ENCODE measurements at regions not wholly inside any gene's neighbourhood (a gene's known extent, or its start where the extent isn't known, plus 50 kb on each side); places are given as distances from the start of the nearest gene placed in this dataset.

DNA sequence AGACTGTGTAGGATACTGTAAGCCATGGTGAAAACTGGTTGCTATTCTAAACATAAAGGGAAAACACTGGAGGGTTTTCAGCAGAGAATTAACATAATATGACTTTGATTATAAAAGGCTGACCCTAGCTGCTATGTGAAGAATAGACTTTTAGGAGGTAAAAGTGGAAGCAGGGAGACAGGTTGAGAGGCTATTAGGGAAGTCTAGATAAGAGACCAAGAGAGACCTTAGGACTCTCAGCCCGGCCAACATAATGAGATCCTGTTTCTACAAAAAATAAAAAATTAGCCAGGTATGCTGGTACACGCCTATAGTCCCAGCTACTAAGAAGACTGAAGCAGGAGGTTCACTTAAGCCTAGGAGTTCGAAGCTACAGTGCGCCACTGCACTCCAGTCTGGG, 393.2 kb upstream of the PMFBP1 start:
- WGBS (ENCODE audit: insufficient coverage) = 98% methylated on average over 3 of the region's 4 CpGs
- TF ChIP-seq, protein P1, sequence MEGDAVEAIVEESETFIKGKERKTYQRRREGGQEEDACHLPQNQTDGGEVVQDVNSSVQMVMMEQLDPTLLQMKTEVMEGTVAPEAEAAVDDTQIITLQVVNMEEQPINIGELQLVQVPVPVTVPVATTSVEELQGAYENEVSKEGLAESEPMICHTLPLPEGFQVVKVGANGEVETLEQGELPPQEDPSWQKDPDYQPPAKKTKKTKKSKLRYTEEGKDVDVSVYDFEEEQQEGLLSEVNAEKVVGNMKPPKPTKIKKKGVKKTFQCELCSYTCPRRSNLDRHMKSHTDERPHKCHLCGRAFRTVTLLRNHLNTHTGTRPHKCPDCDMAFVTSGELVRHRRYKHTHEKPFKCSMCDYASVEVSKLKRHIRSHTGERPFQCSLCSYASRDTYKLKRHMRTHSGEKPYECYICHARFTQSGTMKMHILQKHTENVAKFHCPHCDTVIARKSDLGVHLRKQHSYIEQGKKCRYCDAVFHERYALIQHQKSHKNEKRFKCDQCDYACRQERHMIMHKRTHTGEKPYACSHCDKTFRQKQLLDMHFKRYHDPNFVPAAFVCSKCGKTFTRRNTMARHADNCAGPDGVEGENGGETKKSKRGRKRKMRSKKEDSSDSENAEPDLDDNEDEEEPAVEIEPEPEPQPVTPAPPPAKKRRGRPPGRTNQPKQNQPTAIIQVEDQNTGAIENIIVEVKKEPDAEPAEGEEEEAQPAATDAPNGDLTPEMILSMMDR (IDR thresholded peaks at IDR 0.05) = no peak
- H3K27me3 ChIP-seq (ENCODE audit: control insufficient read depth, insufficient read depth, low read length) = no peaks in the 10 kb centered on the region
- no peak overlapping the region for H3K4me3 ChIP-seq (ENCODE audit: low read length)
- Mint-ChIP-seq H3K27ac (no peak overlapping the region), H3K9me3 (no peaks in the 10 kb centered on the region), H3K36me3 (no peaks in the 10 kb centered on the region), H3K27me3 (ENCODE audit: low read depth in 2 of 2) (no peaks in the 10 kb centered on the region), H3K4me3 (no peak overlapping the region), H3K4me1 (no peaks in the 10 kb centered on the region)
- H3K36me3 ChIP-seq (ENCODE audit: control insufficient read depth, insufficient read depth, low read length) = no peaks in the 10 kb centered on the region
- H3K27ac ChIP-seq (ENCODE audit: low read length) = no peak overlapping the region
- no peaks in the 10 kb centered on the region for H3K9me3 ChIP-seq (ENCODE audit: control insufficient read depth, insufficient read depth, low read length)
- H3K4me1 ChIP-seq (ENCODE audit: control insufficient read depth, insufficient read depth, low read length) = no peaks in the 10 kb centered on the region
- intact Hi-C loops (cut with micrococcal nuclease) = no loop called here
- DNase-seq = no peak
- ATAC-seq = no peak

DNA sequence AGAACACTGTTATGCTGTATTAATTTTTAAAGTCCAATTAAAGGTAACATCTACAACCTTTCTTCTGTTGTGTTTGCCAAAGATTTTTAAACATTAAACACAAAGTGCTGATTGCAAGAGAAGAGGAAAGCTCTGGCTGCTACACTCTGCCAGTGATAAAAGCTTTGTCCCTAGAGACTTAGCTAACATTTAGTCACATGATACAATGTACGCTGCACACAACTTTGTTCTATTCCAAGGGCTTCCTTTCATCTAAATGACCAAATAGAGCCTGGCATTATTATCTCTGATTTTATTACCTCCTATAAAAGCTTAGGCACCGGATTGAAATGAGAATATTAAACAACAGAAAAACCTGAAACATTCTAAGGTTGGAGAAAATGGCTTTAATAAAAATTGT, 388.7 kb upstream of the PMFBP1 start:
- Mint-ChIP-seq H3K9me3 (no peaks in the 10 kb centered on the region), H3K36me3 (no peaks in the 10 kb centered on the region), H3K27ac (no peak overlapping the region), H3K4me1 (no peaks in the 10 kb centered on the region), H3K27me3 (ENCODE audit: low read depth in 2 of 2) (no peaks in the 10 kb centered on the region), H3K4me3 (no peak overlapping the region)
- Histone ChIP-seq H3K36me3 (ENCODE audit: control insufficient read depth, insufficient read depth, low read length) (no peaks in the 10 kb centered on the region), H3K27ac (ENCODE audit: low read length) (no peak overlapping the region), H3K4me3 (ENCODE audit: low read length) (no peak overlapping the region), H3K9me3 (ENCODE audit: control insufficient read depth, insufficient read depth, low read length) (no peaks in the 10 kb centered on the region), H3K27me3 (ENCODE audit: control insufficient read depth, insufficient read depth, low read length) (no peaks in the 10 kb centered on the region), H3K4me1 (ENCODE audit: control insufficient read depth, insufficient read depth, low read length) (no peaks in the 10 kb centered on the region)
- intact Hi-C loops (cut with micrococcal nuclease) = no loop called here
- ATAC-seq = no peak
- DNase-seq = no peak
- TF ChIP-seq, protein P1 (IDR thresholded peaks at IDR 0.05) = no peak
- 71% methylated on average over 1 of the region's 2 CpGs for WGBS (ENCODE audit: insufficient coverage)

GRCh38 chr16:72558501-72558900, 386.5 kb upstream of the PMFBP1 start:
- H3K4me3 Mint-ChIP-seq = no peak overlapping the region
- DNase-seq (no peak), ATAC-seq (no peak)
- 95% methylated on average over 5 of the region's 5 CpGs for WGBS (ENCODE audit: insufficient coverage)
- Histone ChIP-seq H3K4me1 (ENCODE audit: control insufficient read depth, insufficient read depth, low read length) (no peaks in the 10 kb centered on the region), H3K9me3 (ENCODE audit: control insufficient read depth, insufficient read depth, low read length) (no peaks in the 10 kb centered on the region), H3K36me3 (ENCODE audit: control insufficient read depth, insufficient read depth, low read length) (no peaks in the 10 kb centered on the region), H3K27me3 (ENCODE audit: control insufficient read depth, insufficient read depth, low read length) (no peaks in the 10 kb centered on the region), H3K4me3 (ENCODE audit: low read length) (no peak overlapping the region), H3K27ac (ENCODE audit: low read length) (no peak overlapping the region)
- no peaks in the 10 kb centered on the region for H3K4me1 Mint-ChIP-seq
- TF ChIP-seq, protein P1 (IDR thresholded peaks at IDR 0.05) = no peak
- intact Hi-C loops (cut with micrococcal nuclease) = no loop called here
- H3K27ac Mint-ChIP-seq = no peak overlapping the region
- H3K9me3 Mint-ChIP-seq = no peaks in the 10 kb centered on the region
- H3K27me3 Mint-ChIP-seq (ENCODE audit: low read depth in 2 of 2) = no peaks in the 10 kb centered on the region
- H3K36me3 Mint-ChIP-seq = no peaks in the 10 kb centered on the region

GRCh38 chr16:72554935-72555334, 383.0 kb upstream of the PMFBP1 start:
- intact Hi-C loops (cut with micrococcal nuclease) = no loop called here
- no peak for DNase-seq
- no peaks in the 10 kb centered on the region for H3K36me3 ChIP-seq (ENCODE audit: control insufficient read depth, insufficient read depth, low read length)
- H3K4me1 Mint-ChIP-seq = no peaks in the 10 kb centered on the region
- H3K4me1 ChIP-seq (ENCODE audit: control insufficient read depth, insufficient read depth, low read length) = no peaks in the 10 kb centered on the region
- no peaks in the 10 kb centered on the region for H3K27me3 ChIP-seq (ENCODE audit: control insufficient read depth, insufficient read depth, low read length)
- WGBS (ENCODE audit: insufficient coverage) = 90% methylated on average over 2 of the region's 6 CpGs
- H3K27ac Mint-ChIP-seq = no peak overlapping the region
- TF ChIP-seq, protein P1 (IDR thresholded peaks at IDR 0.05) = no peak
- no peaks in the 10 kb centered on the region for H3K9me3 ChIP-seq (ENCODE audit: control insufficient read depth, insufficient read depth, low read length)
- no peak overlapping the region for H3K27ac ChIP-seq (ENCODE audit: low read length)
- no peak for ATAC-seq
- no peaks in the 10 kb centered on the region for H3K9me3 Mint-ChIP-seq
- no peaks in the 10 kb centered on the region for H3K27me3 Mint-ChIP-seq (ENCODE audit: low read depth in 2 of 2)
- H3K36me3 Mint-ChIP-seq = no peaks in the 10 kb centered on the region
- no peak overlapping the region for H3K4me3 Mint-ChIP-seq
- no peak overlapping the region for H3K4me3 ChIP-seq (ENCODE audit: low read length)
